Amygdala (tissue), 56 donors: ENCODE measurements at regions not wholly inside any gene's neighbourhood (a gene's known extent, or its start where the extent isn't known, plus 50 kb on each side); places are given as distances from the start of the nearest gene placed in this dataset.
"Not testable (repeated sequence)": the region's sequence is repeated elsewhere in the genome, so short reads cannot be mapped to it uniquely, and the experiment has no call there.

Experiments
- DNase-seq, 56 donors: peaks; one replicate each; lab custom pipeline; 2025; lab: John Stamatoyannopoulos, UW

DNA sequence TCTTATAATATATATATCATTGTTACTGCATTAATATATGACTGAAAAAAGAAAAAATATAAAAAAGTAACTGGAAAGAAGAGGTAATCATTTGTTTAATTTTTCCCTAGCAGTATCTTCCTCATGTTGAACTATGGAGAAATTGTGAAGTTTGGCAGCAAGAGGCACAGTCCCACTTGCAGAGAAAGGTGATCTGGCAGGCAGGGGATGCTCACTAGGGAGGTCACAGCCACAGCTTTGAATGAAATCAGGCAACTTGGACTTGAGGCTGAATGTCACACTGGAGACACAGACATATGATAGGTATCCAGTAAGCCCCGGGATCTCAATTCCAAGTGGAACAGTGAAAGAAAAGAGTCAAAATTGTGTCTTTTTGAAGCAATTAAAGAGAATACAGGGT lies 149.9 kb upstream of the RORA start:
- DNase-seq: no peak

DNA sequence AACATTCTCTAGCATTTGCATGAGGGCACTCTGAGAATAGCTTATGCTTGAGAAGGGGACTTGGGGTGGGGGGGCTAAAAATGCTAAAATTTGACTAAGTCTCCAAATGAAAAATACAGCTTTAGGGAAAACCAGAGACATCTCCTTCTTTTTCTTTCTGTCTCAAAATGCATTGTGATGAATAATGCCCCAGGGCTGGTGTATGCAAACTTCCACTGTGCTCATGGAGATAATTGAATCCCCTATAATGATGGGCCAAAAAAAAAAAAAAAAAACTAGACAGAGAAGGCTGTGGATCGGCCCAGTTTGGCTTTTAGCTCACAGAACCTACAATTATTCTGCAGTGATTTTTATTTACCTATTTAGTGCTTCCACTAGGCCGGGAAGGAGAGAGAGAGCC lies 147.9 kb upstream of the RORA start:
- no peak for DNase-seq

DNA sequence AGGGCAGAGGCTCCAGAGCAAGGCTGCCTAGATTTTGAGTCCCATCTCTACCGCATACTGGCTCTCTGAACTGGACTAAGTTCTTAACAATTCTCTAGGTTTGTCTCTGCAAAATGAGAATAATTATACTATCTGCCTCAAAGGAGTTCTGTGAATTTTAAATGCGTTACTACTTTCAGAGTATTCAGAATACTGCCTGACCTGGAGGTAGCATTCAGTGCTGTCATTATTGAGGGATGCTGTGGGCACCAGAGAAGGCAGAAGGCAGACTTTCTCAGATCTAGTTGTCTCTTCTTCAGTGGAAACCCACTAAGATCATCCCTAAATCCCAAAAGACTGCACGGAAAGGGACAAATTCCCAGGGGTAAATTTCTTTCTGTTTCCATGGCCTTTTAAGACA lies 147.4 kb upstream of the RORA start:
- no peak for DNase-seq

DNA sequence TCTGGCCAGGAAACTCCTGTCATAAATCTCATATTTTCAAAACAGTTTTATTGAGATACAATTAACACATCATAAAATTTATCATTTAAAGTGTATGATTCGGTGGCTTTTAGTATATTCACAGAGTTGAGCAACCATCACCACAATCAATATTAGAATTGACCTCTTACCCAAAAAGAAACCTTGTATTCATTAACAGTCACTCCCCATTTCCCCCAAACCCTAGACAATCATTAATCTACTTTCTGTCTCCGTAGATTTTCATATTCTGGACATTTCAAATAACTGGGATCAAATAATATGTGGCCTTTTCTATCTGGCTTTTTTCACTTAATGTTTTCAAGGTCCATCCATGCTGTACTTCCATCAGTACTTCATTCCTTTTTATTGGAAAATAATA lies 145.7 kb upstream of the RORA start:
- no peak for DNase-seq

DNA sequence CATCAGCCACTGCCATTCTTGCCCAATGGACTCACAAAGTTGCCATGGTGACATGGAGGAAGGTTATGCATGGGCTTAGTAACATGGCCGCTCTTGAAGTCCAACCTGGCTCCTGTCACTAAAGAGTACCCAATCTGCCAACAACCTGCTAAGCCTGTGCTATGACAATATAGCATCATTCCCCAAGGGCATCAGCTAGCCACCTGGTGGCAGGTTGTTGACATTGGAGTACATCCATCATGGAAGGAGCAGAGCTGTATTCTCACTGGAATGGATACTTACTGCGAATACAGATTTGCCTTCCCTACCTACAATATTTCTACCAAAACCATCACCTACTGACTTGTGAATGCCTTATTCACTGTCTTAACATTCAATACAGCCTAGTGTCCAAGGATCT lies 138.9 kb upstream of the RORA start:
- DNase-seq: no peak

- no peak for DNase-seq
Observed at GRCh38 chr15:61364871-61365270, 135.8 kb upstream of the RORA start.

DNA sequence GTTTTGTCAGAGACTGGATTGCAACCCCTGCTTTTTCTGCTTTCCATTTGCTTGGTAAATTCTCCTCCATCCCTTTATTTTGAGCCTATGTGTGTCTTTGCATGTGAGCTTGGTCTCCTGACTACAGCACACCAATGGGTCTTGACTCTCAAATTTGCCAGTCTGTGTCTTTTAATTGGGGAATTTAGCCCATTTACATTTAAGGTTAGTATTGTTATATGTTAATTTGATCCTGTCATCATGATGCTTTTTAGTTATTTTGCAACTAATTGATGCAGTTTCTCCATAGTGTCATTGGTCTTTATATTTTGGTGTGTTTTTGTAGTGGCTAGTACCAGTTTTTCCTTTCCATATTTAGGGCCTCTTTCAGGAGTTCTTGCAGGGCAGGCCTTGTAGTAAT lies 133.8 kb upstream of the RORA start:
- not testable (repeated sequence) for DNase-seq

DNA sequence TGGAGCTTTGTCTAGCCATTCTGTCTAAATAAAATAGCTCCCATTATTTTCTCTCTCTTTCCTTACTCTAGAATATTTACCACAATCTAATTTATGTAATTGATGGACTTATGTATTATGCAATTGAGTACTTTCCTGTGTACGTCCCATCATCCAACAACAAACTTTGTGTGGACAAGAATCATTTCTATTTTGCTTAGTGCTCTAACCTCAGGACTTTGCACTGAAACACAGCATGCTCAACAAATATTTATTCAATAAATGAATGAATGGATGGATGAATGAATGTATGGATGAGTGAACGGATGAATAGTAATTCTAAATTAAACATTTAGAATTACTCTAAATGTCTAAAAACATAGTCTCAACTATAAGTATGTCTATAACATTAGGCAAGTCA lies 115.2 kb upstream of the RORA start:
- DNase-seq: no peak

GRCh38 chr15:61342390-61342789 lies 113.3 kb upstream of the RORA start:
- DNase-seq: no peak

GRCh38 chr15:61339516-61339915 lies 110.4 kb upstream of the RORA start:
- DNase-seq: no peak

- no peak for DNase-seq
Observed at GRCh38 chr15:61337541-61337940, 108.4 kb upstream of the RORA start.

DNA sequence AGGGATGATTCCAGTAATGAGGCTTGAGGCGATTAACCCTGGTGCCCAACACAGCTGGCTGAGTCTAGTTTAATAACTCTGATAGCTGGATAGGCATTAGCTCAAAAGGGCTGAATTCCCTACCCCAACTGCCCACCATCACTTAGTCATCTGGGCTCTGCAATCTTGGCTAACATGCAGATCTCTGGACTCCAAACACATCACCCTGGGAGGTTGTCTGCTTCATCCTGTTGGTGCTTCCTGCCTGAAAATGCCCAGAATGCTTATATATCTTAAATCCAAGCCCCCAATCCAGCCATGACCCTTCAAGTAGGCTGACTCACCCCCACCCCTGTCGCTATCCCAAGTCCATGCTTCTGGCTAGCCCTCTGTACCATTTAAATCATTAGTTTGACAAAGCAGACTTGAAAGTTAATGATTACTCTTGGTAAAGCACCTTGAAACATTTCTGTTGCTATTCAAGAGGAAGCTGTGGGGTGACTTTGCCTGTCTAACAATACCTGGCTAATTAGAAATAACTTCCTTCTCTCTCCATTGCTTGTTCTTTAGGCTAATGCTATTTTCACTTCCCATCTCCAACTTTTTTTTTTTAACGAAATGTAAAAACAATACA lies 107.0 kb upstream of the RORA start:
- DNase-seq: no peak

- DNase-seq: not testable (repeated sequence)
Observed at GRCh38 chr15:61334714-61335113, 105.6 kb upstream of the RORA start.

GRCh38 chr15:61331019-61331418 lies 101.9 kb upstream of the RORA start:
- no peak for DNase-seq

GRCh38 chr15:61327019-61327631 lies 98.0 kb upstream of the RORA start:
- no peak for DNase-seq

- DNase-seq: no peak
Observed at GRCh38 chr15:61319892-61320291, 90.8 kb upstream of the RORA start.

DNA sequence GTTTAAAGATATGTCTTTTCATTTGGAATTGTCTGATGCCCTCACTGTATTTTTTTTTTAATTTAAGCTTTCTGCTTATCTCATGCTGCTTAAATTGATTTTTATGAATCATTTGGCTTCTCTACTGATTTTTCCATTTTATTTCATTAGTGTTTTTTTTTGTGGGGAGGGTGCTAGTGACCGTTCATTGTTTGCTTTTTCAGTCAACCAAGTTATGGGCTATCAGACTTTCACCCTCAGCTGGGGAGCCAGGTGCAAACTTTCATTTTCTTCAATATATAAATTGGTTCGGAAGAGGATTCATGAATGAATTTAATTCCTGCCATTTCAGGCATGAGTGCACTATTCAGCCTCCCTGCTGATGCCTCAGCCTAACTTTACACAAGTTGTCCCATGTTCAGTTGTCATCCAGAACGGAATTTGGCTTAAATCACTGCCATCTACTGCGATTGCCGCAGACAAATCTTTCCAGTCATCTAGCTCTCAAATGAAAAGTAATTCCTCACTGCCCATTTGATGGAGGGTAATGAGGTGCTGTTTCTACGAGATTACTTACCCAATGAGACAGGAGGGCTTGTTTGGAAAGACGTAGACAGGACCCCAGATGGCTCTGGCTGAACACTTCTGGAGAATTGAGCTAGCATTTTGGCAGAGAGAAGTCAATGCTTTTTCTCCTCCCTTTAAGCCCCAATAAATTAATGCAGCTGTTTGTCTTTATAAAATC lies 89.9 kb upstream of the RORA start:
- no peak for DNase-seq

DNA sequence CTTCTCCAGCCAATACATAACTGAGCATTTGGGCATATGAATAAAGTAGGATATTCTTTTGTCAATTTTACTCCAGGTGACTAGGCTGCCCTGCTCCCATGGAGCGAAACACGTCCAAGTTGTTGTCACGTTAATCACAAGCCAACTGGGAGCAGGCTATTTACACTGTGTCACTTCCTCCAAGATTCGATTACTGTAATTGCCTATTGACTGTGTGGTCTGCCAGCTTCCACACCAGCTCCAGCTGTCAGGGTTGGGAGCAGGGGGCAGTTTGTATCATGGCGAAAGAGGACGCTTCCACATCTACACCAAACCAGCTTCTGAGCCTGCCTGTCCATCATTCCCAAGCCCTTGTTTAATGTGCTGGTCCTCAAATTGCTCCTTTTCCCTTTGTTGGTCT lies 89.2 kb upstream of the RORA start:
- no peak for DNase-seq

DNA sequence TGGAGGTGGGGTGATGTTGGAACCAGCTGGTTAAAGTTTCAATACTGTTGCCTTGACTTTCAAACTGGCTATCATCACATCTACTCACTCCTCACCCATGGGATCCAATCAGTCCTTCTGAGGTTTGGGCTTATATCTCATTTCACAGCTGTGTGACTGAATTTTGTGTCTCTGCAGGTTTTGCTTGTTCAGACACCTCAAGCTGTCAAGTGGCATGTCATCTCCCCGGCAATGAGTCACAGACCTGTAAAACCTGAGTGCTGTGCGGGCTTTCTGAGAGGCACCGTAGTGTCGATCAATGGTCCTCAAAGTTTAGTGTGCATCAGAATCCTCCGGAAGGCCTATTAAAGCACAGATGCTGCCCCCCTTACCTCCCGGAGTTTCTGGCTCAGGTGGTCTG lies 86.4 kb upstream of the RORA start:
- no peak for DNase-seq

- DNase-seq: no peak
Observed at GRCh38 chr15:61314427-61314826, 85.3 kb upstream of the RORA start.

DNA sequence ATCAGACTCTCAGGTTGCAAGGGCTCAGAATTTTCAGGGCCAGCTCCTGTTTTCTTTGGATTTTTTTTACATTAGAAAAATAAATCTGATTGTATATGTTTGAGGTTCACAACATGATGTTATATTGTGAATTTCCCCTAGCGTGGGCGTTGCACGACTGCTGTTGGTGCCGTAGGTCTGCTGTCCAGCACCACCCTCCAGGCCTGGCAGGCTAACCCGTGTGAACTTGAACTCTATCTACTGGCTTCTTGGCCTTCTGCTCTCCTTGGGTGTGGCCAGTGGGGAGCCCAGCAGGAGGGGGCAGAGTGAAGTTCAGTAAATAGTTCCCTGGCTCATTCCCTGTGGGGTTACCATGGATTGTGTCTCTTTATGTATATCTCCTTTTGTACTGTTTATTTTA lies 80.5 kb upstream of the RORA start:
- no peak for DNase-seq

DNA sequence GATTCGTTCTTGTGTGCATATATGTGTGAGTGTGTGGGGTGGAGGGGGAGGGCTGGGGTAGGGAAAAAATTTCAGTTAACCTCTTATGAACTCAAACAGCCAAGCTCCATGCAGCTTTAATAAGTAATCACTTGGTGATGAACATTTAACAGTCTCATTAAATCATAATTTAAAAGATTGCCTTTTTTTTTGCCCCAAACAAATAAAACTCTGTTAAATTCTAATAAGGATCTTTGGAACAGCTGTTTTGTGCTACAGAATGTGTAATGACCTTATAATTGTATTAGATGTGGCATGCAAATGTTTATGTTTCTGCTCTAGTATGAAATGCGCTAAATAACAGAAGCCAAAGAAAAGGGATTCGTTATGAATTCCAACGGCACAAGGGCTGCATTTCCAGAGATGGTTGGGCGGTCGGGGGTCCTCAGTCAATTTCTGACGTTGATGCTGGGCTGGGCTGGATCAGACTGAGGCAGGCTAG lies 80.0 kb upstream of the RORA start:
- no peak for DNase-seq
